ENCODE measurements at regions not wholly inside any gene's neighbourhood (a gene's known extent, or its start where the extent isn't known, plus 50 kb on each side); places are given as distances from the start of the nearest gene placed in this dataset.

- TF ChIP-seq, protein P1, sequence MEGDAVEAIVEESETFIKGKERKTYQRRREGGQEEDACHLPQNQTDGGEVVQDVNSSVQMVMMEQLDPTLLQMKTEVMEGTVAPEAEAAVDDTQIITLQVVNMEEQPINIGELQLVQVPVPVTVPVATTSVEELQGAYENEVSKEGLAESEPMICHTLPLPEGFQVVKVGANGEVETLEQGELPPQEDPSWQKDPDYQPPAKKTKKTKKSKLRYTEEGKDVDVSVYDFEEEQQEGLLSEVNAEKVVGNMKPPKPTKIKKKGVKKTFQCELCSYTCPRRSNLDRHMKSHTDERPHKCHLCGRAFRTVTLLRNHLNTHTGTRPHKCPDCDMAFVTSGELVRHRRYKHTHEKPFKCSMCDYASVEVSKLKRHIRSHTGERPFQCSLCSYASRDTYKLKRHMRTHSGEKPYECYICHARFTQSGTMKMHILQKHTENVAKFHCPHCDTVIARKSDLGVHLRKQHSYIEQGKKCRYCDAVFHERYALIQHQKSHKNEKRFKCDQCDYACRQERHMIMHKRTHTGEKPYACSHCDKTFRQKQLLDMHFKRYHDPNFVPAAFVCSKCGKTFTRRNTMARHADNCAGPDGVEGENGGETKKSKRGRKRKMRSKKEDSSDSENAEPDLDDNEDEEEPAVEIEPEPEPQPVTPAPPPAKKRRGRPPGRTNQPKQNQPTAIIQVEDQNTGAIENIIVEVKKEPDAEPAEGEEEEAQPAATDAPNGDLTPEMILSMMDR (conservative IDR thresholded peaks at IDR 0.05): no peak
- TF ChIP-seq EZH2 (IDR thresholded peaks at IDR 0.05; ENCODE audit: low read depth): no peak
Measured at GRCh38 chr1:73659136-73659535, 538.8 kb downstream of the LRRIQ3 start.

All from PC-9 (cell line).